Sigmoid colon (tissue), 3 donors: ENCODE measurements at regions not wholly inside any gene's neighbourhood (a gene's known extent, or its start where the extent isn't known, plus 50 kb on each side); places are given as distances from the start of the nearest gene placed in this dataset.

Experiments used
- CTCF ChIP-seq, 4 experiments: fragments of 450-650 bp in 3 of 4; fragments of 200-600 bp in 1 of 4; IDR thresholded peaks; one replicate each; pipeline ENCODE4 v1.5.1; 2016 to 2019; ENCODE audit warnings: antibody characterized with exemption in 4 of 4, mild to moderate bottlenecking in 3 of 4, moderate library complexity in 2 of 4
- POLR2A ChIP-seq, 2 donors: fragments of 450-650 bp; IDR thresholded peaks; one replicate each; pipeline ENCODE4 v1.6.1; 2016; ENCODE audit warnings: antibody characterized with exemption in 2 of 2, mild to moderate bottlenecking in 2 of 2, moderate library complexity in 2 of 2

GRCh38 chrX:122245943-122246342 lies 938.1 kb upstream of the GRIA3 start:
- no peak for TF ChIP-seq CTCF (IDR thresholded peaks at IDR 0.05)
- no peak for TF ChIP-seq POLR2A (IDR thresholded peaks at IDR 0.05)
